Vagina (tissue), 2 donors: ENCODE measurements at regions not wholly inside any gene's neighbourhood (a gene's known extent, or its start where the extent isn't known, plus 50 kb on each side); places are given as distances from the start of the nearest gene placed in this dataset.

Experiments
- DNase-seq, 2 donors: peaks; one replicate each; pipeline ENCODE4 v3.0.0-alpha.2; 2017; ENCODE audit errors: extremely low spot score in 2 of 2
- H3K27ac ChIP-seq: fragments of 200-600 bp; sonication (generic); one replicate; pipeline ENCODE4 v1.5.1; 2019
- H3K27me3 ChIP-seq: fragments of 200-600 bp; sonication (generic); one replicate; pipeline ENCODE4 v1.5.1; 2019
- H3K36me3 ChIP-seq, 2 donors: fragments of 200-600 bp; sonication (generic); one replicate each; pipeline ENCODE4 v1.5.1; 2017 to 2019
- H3K4me1 ChIP-seq: fragments of 200-600 bp; sonication (generic); one replicate; pipeline ENCODE4 v1.5.1; 2019
- H3K4me3 ChIP-seq, 2 donors: fragments of 200-600 bp; sonication (generic); 1 replicate in 1 of 2; 2 replicates in 1 of 2; pipeline ENCODE4 v1.5.1; 2016 to 2019
- H3K9me3 ChIP-seq: fragments of 200-600 bp; sonication (generic); one replicate; pipeline ENCODE4 v1.5.1; 2019
- POLR2A ChIP-seq, 2 donors: fragments of 450-650 bp; IDR thresholded peaks; one replicate each; pipeline ENCODE4 v1.6.1; 2017; ENCODE audit warnings: antibody characterized with exemption in 2 of 2, mild to moderate bottlenecking in 2 of 2, moderate library complexity in 2 of 2
- POLR2AphosphoS5 ChIP-seq, 2 donors: sonication (generic); formaldehyde crosslinking; IDR thresholded peaks; one replicate each; pipeline ENCODE4 v1.9.0; 2017; ENCODE audit warnings: antibody characterized with exemption in 2 of 2, mild to moderate bottlenecking in 2 of 2, low read depth in 1 of 2; ENCODE audit not compliant: insufficient read depth in 1 of 2
- intact Hi-C: fragments of 100-400 bp; cut with DNase I; formaldehyde crosslinking; loops from one replicate; pipeline ENCODE4 v1.15.1; 2023
- TF ChIP-seq, protein P1 (sequence below), 3 experiments: fragments of 450-650 bp in 2 of 3; fragments of 200-600 bp in 1 of 3; sonication (generic) in 1 of 3; IDR thresholded peaks; one replicate each; pipeline ENCODE4 v1.5.1; 2017 to 2019; ENCODE audit warnings: antibody characterized with exemption in 3 of 3, mild to moderate bottlenecking in 2 of 3, moderate library complexity in 2 of 3

DNA sequence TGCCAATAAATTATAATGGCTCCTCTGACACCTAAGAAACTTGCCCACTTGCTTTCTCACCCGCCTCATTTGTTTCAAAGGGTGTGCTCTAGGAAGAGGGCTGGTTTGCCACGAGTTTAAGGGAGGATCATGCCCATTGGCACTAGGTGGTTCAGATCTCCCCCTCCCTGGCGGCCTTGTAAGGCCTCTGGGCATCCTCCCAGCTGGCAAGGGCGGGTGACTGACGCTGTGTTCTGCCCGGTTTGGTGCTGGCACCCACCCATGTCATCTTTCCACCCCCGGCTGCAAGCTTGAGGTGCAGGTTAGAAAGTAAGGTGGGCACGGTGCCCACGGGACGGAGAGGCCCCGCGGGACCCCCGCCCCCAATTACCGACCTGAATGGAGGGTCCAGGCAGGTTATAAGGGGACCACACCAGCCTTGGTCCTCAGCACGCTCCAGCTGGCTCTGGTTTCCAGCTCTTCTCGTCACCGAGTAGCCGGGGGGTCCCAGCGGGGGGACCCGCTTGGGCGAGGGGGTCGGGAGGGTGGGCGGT, 90.4 kb downstream of the PTPRS start:
- DNase-seq, result no peak

GRCh38 chr19:5249526-5249925, 91.1 kb downstream of the PTPRS start:
- Histone ChIP-seq H3K27ac (no peak overlapping the region), H3K9me3 (no peaks in the 10 kb centered on the region), H3K36me3 (peaks cover 0 to 20% of the 10 kb centered on the region in 2 donors), H3K27me3 (no peaks in the 10 kb centered on the region), H3K4me3 (no peak overlapping the region), H3K4me1 (peaks cover 10% of the 10 kb centered on the region)
- intact Hi-C loops, result no loop called here
- TF ChIP-seq POLR2A (IDR thresholded peaks at IDR 0.05) (no peak), POLR2AphosphoS5 (IDR thresholded peaks at IDR 0.05; ENCODE audit: insufficient read depth in 1 of 2, low read depth in 1 of 2) (no peak)
- TF ChIP-seq, protein P1, sequence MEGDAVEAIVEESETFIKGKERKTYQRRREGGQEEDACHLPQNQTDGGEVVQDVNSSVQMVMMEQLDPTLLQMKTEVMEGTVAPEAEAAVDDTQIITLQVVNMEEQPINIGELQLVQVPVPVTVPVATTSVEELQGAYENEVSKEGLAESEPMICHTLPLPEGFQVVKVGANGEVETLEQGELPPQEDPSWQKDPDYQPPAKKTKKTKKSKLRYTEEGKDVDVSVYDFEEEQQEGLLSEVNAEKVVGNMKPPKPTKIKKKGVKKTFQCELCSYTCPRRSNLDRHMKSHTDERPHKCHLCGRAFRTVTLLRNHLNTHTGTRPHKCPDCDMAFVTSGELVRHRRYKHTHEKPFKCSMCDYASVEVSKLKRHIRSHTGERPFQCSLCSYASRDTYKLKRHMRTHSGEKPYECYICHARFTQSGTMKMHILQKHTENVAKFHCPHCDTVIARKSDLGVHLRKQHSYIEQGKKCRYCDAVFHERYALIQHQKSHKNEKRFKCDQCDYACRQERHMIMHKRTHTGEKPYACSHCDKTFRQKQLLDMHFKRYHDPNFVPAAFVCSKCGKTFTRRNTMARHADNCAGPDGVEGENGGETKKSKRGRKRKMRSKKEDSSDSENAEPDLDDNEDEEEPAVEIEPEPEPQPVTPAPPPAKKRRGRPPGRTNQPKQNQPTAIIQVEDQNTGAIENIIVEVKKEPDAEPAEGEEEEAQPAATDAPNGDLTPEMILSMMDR (IDR thresholded peaks at IDR 0.05), result no peak
- no peak for DNase-seq

More for the DNA sequence above, 90.4 kb downstream of the PTPRS start:
- Histone ChIP-seq H3K4me3 (no peak overlapping the region), H3K27ac (no peak overlapping the region), H3K4me1 (peaks cover 10% of the 10 kb centered on the region), H3K9me3 (peaks cover 6% of the 10 kb centered on the region), H3K27me3 (no peaks in the 10 kb centered on the region), H3K36me3 (peaks cover 0 to 23% of the 10 kb centered on the region in 2 donors)
- TF ChIP-seq POLR2A (IDR thresholded peaks at IDR 0.05) (no peak), POLR2AphosphoS5 (IDR thresholded peaks at IDR 0.05; ENCODE audit: insufficient read depth in 1 of 2, low read depth in 1 of 2) (no peak)
- intact Hi-C loops, result no loop called here

DNA sequence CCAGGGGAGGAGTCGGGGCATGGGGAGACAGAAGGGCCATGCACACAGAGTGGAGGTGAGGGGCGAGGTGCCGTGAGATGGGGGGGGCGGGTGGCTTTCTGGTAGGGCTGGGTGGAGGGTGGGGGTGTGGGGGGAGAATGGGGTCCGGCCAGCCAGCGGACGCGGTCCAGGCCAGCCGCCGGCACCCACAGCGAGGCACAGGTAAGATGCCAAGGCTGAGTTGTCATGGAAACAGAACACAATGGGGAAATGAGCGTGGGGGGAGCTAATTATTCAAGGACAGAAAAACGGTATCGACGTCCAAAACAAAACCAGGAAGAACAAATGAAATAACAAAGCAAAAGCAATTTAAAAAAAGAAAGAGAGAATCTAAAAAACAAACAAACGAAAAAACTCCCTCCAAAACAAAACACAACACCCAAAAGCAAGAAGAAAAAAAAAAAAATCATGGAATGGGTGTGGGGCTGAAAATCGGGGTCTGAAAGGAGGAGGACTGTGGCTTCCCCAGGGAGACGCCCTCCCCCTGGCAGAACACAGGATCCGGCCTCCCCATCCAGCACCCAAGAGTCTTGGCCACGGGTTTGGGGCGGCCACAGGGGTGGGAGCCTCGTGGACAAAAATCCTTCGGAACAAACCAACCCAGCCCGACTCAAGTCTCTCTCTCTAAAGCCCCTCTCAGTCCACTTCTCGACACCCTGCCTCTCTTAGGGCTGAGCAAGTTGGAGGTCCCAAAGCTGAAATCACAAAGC, 92.5 kb downstream of the PTPRS start:
- no peak for TF ChIP-seq POLR2AphosphoS5 (IDR thresholded peaks at IDR 0.05; ENCODE audit: insufficient read depth in 1 of 2, low read depth in 1 of 2)
- no peaks in the 10 kb centered on the region for H3K27me3 ChIP-seq
- DNase-seq, result no peak
- no peak overlapping the region for H3K4me3 ChIP-seq
- intact Hi-C loops, result no loop called here
- H3K27ac ChIP-seq, result no peak overlapping the region
- H3K4me1 ChIP-seq, result peaks cover 5% of the 10 kb centered on the region
- no peaks in the 10 kb centered on the region for H3K9me3 ChIP-seq
- H3K36me3 ChIP-seq, result peaks cover 0 to 29% of the 10 kb centered on the region in 2 donors

DNA sequence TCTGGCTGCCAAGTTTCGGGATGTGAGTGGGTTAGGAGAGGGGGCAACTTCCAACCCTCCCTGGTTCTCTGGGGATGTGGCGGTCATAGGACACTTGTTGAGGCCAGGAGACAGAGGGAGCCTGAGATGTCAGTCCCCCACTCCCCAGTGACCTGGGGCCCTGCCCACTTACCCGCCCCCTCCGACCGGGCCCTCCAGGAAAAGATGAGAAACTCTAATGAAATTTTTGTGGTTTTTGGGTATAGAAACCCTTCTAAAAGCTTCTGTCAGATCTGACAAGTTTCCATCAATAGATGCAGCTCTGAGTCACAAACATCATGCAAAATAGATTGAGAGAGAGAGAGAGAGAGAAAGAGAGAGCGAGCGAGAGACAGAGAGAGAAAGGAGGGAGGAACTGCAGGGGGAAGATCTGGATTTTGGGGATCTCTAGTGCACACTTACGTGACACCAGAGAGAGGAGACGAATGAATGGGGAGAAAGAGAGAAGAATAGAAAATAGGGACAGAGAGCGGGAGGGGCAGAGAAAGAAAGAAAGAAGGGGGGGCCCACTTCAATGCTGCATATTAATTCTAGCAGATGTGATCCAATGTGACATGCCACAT, 94.0 kb downstream of the PTPRS start:
- no peak overlapping the region for H3K27ac ChIP-seq
- H3K27me3 ChIP-seq, result no peaks in the 10 kb centered on the region
- H3K9me3 ChIP-seq, result no peaks in the 10 kb centered on the region
- DNase-seq, result no peak
- intact Hi-C loops, result no loop called here
- no peak overlapping the region for H3K4me3 ChIP-seq
- peaks cover 5% of the 10 kb centered on the region for H3K4me1 ChIP-seq
- peaks cover 0 to 36% of the 10 kb centered on the region in 2 donors for H3K36me3 ChIP-seq
- TF ChIP-seq POLR2AphosphoS5 (IDR thresholded peaks at IDR 0.05; ENCODE audit: insufficient read depth in 1 of 2, low read depth in 1 of 2), result no peak
- TF ChIP-seq POLR2A (IDR thresholded peaks at IDR 0.05), result no peak
- TF ChIP-seq, protein P1 (IDR thresholded peaks at IDR 0.05), result no peak

- no peak for DNase-seq
- peaks cover 0 to 44% of the 10 kb centered on the region in 2 donors for H3K36me3 ChIP-seq
- peaks cover 5% of the 10 kb centered on the region for H3K4me1 ChIP-seq
- H3K27me3 ChIP-seq, result no peaks in the 10 kb centered on the region
- H3K4me3 ChIP-seq, result no peak overlapping the region
- H3K27ac ChIP-seq, result no peak overlapping the region
- intact Hi-C loops, result no loop called here
- no peaks in the 10 kb centered on the region for H3K9me3 ChIP-seq
- TF ChIP-seq, protein P1 (IDR thresholded peaks at IDR 0.05), result no peak
- TF ChIP-seq POLR2A (IDR thresholded peaks at IDR 0.05) (no peak), POLR2AphosphoS5 (IDR thresholded peaks at IDR 0.05; ENCODE audit: insufficient read depth in 1 of 2, low read depth in 1 of 2) (no peak)
Measured at GRCh38 chr19:5245631-5246553, 94.7 kb downstream of the PTPRS start.
